ENCODE measurements at regions not wholly inside any gene's neighbourhood (a gene's known extent, or its start where the extent isn't known, plus 50 kb on each side); places are given as distances from the start of the nearest gene placed in this dataset.
"Not testable (repeated sequence)": the region's sequence is repeated elsewhere in the genome, so short reads cannot be mapped to it uniquely, and the experiment has no call there.

DNA sequence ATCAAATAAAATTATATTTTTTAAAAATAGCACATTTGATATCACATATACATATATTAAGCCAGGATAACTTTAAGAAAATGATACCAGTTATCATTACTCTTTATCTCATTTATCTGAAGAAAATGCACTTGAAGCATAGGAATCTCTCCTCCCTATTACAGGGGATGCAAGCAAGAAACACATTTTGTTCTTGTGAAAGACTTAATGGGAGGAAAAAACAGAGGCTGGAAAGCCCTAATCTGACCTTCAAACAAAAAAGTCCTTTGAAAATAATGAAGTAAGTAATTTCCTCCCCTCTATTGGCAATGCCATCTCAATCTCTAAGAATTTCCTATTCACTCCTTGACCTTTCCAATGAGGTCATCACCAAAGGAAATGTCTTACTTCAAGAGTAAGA is 1012.6 kb upstream of the ADAMTS5 start:
- DNase-seq (ENCODE audit: extremely low read depth in 1 of 2, low read depth in 1 of 2): not testable (repeated sequence)

DNA sequence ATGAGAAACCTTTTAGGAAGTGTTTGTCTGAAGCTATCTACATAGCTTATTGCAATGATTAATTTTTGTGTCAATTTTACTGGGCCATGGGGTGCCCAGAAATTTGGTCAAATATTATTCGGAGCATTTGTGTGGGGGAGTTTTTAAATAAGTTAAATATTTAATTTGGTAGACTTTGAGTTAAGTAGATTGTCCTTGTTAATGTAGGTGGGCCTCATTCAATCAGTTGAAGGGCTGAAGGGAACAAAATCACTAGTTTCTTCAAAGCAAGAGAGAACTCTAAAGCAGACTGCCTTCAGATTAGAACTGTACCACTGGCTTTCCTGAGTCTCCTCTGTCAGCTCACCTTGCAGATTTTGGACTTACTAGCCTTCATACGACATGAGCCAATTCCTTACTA is 1008.6 kb upstream of the ADAMTS5 start:
- no peak for DNase-seq (ENCODE audit: extremely low read depth in 1 of 2, low read depth in 1 of 2)

DNA sequence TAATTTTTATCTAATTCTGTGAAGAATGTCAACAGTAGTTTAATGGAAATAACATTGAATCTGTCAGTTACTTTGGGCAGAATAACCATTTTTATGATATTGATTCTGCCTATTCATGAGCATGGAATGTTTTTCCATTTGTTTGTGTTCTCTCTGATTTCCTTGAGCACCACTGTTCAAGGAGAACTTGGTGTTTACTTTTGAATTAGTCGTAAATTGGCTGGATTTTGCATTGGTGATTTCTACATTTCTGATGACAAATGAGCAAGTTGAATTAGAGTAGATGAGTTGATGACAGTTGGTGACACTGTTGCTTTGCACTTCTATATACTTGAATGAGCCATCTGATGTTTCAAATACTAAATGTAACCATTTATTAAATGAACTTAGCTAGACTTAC is 1007.3 kb upstream of the ADAMTS5 start:
- not testable (repeated sequence) for DNase-seq (ENCODE audit: extremely low read depth in 1 of 2, low read depth in 1 of 2)

DNA sequence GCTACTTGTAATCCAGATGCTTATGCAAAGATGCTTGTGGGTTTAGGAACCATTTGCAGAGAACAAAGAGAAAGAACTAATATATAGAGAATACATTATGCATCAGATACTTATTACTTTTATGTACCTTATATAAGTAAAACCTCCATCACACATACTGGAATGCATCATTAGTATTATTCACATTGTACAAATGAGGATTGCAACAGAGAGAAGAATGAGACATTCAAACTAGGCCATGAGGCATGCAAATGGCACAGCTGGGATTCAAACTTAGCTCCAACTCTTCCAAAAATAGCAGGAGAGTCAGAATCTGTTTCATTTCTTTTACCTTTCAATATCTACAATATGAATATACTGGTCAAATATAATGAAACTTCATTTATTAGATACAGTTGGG is 1001.4 kb upstream of the ADAMTS5 start:
- not testable (repeated sequence) for DNase-seq (ENCODE audit: extremely low read depth in 1 of 2, low read depth in 1 of 2)

DNA sequence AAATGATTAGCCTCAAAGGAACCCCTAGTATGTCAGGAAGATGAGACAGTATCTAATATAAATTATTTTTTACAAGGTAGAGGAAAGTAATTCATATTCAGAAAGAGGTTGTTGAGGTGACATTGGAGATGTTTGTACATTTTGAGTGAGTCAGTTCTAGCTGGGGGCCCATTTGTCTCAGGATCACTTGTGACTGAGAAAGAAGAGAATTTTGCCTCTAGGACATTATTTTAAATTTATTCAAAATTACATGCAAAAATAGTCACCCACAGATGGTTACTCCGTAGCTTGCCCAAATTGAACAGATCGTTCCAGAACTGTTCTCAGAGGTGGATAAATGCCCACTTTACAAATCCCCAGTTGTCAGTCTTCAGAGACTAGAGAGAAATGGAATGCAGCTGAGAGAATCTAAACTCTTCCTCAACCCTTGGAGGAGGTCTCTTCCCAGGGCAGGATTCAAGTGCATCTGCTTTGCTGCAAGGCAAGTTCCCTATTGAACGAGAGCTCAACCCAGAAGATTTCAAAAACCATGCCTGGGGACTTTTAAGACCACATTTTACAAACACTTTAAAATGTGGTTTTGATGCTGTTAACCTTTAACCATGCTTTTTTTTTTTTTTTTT is 987.8 kb upstream of the ADAMTS5 start:
- no peak for DNase-seq (ENCODE audit: extremely low read depth in 1 of 2, low read depth in 1 of 2)

DNA sequence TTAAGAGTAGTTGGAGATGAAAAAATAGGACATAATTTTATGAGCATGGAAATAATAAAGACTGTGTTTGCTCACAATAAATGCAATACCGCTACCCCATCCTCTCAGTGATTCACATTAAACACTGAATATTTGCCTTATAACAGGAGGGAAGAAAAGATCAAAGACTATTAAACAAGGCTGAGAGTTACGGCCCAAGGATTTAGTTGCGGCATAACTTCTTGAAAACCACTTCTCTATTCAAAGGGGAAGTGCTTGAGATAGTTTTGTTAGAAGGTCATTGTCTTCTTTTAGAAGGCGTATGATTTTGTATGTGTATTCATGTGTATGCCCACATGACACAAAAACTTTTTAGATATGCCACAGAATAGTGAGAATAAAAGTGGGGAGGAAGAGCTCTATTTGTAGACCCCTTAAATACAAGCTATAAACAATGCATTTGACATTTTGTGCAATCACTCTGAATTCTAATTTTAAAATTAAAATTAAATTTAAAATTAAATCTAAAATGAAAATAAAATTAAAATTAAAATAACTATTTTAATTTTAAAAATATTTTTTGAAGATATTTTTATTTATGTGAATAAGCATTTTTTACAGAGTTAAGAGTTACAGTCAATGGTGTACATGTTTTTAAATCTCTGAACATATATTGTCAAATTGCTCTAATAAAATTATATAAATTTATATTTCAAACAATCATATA is 986.6 kb upstream of the ADAMTS5 start:
- DNase-seq (ENCODE audit: extremely low read depth in 1 of 2, low read depth in 1 of 2): no peak

GRCh38 chr21:27949093-27949492 is 982.2 kb upstream of the ADAMTS5 start:
- DNase-seq (ENCODE audit: extremely low read depth in 1 of 2, low read depth in 1 of 2): not testable (repeated sequence)

DNA sequence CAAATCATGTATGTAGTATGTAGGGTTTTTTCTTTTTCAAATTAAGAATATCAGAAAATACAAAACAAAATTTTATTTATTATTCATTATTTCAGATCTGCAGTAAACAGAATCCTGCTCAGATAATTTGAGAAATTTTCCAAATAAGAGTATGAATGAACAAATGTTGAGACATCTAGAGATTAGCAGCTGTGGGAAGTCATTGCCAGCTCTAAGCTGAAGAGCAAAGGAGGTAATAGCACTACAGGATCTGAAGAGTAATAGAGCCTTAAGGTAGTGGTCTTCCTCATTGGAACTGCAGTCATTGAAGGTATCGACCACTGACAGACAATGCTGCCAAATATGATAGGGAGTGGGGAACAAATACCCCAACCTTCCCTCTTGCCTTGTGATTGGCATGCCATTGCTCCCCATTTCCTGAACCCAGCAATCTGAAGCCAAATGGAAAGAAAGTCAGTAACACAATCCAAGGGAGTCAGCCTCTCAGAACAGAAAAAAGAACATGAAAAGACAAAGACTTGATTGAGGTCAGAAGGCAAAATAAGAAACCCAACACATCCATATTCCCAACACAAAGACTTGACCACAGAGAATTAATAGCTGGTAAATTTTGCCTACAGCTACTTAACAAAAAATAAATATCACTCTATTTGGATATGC is 963.4 kb upstream of the ADAMTS5 start:
- not testable (repeated sequence) for DNase-seq (ENCODE audit: extremely low read depth in 1 of 2, low read depth in 1 of 2)

DNA sequence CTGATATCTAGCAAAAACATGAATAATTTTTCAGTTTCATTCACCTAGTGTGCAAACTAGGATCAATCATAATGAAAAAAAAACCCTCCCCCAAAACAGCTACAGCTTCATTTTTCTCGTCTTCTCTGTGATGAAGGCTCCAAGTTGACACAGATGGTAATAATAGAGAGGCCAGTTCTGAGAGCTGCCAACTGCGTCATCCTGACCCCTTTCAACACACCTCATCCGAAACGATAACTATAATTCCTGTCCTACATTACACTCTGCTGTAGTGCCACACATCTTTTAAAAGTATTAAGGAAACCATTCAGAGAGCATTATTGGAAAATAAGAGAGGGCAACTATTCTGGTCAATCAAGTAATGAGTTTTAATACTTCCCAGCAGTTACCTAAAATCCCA is 962.3 kb upstream of the ADAMTS5 start:
- DNase-seq (ENCODE audit: extremely low read depth in 1 of 2, low read depth in 1 of 2): not testable (repeated sequence)

- DNase-seq (ENCODE audit: extremely low read depth in 1 of 2, low read depth in 1 of 2): not testable (repeated sequence)
Observed at GRCh38 chr21:27928534-27929115, 961.7 kb upstream of the ADAMTS5 start.

DNA sequence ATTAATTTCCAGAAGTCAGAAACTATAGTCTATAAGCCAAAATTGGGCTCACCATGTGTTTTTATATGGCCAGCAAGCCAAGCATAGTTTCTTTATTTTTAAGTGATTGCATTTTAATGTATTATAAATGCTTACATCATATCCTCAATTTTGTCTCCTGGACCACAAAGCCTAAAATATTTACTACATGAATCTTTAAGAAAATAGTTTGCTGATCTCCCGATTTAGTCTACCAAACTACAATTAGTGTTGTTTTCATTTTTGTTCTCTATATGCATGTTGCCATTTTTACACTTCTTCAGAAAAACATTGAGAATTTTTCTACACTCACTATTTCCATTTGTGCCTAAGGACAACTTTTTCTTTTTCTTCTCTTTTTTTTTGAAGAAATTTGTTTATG is 954.5 kb upstream of the ADAMTS5 start:
- not testable (repeated sequence) for DNase-seq (ENCODE audit: extremely low read depth in 1 of 2, low read depth in 1 of 2)

DNA sequence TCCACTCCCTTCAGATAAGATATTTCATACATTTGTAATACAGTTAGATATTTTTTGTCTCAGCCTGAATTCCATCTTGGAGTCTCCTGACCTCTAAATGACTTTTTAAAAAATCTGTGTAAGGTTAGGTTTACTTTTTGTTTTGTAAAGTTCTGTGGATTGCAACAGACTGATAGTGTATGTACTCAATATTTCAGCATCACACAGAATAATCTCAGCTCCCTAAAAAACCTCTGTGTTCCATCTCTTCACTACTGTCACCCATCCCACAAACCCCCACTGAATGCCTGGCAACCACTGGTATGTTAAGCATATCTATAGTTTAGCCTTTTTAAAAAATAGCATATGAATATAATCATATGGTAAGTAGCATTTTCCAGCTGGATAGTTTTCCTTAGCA is 951.1 kb upstream of the ADAMTS5 start:
- DNase-seq (ENCODE audit: extremely low read depth in 1 of 2, low read depth in 1 of 2): not testable (repeated sequence)

- DNase-seq (ENCODE audit: extremely low read depth in 1 of 2, low read depth in 1 of 2): not testable (repeated sequence)
Observed at GRCh38 chr21:27916326-27916725, 949.4 kb upstream of the ADAMTS5 start.

GRCh38 chr21:27912133-27912532 is 945.2 kb upstream of the ADAMTS5 start:
- not testable (repeated sequence) for DNase-seq (ENCODE audit: extremely low read depth in 1 of 2, low read depth in 1 of 2)

- DNase-seq (ENCODE audit: extremely low read depth in 1 of 2, low read depth in 1 of 2): not testable (repeated sequence)
Observed at GRCh38 chr21:27909487-27909886, 942.6 kb upstream of the ADAMTS5 start.

- not testable (repeated sequence) for DNase-seq (ENCODE audit: extremely low read depth in 1 of 2, low read depth in 1 of 2)
Observed at GRCh38 chr21:27908816-27909215, 941.9 kb upstream of the ADAMTS5 start.

DNA sequence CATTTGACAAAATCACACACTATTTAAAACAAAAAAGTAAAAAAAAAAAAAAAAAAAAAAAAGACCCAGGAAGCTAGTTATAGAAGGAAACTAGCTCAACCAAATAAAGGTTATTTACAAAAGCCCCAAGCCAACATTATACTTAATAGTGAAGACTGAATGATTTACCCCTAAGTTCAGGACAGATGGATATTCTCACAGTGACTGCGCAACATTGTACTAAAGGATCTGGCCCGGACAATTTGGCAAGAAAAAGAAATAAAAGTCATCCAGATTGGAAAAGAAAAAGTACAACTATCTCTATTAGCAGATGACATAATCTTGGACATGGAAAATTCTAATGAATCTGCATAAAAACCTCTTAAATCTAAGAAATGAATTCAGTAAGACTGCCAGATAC is 936.0 kb upstream of the ADAMTS5 start:
- DNase-seq (ENCODE audit: extremely low read depth in 1 of 2, low read depth in 1 of 2): not testable (repeated sequence)

- not testable (repeated sequence) for DNase-seq (ENCODE audit: extremely low read depth in 1 of 2, low read depth in 1 of 2)
Observed at GRCh38 chr21:27893619-27894018, 926.7 kb upstream of the ADAMTS5 start.

DNA sequence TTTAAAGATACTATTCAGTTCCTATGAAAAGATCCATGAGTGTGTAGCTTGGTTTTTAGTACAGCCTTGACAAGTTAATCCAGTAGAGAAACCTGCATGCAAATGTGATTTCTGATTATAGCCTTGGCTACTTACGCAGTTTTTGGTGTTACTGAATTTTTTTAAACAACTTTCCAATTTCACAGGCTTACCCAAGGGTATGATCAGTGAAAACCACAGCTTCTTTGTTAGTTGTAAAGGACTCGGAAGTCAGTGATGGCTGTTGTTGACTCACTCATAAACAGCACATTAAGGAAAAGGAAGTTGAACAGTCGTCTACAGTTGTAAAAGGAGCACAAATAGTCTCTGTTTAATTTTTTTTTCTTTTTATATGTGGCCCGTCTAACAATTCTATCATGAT is 924.6 kb upstream of the ADAMTS5 start:
- DNase-seq (ENCODE audit: extremely low read depth in 1 of 2, low read depth in 1 of 2): not testable (repeated sequence)

DNA sequence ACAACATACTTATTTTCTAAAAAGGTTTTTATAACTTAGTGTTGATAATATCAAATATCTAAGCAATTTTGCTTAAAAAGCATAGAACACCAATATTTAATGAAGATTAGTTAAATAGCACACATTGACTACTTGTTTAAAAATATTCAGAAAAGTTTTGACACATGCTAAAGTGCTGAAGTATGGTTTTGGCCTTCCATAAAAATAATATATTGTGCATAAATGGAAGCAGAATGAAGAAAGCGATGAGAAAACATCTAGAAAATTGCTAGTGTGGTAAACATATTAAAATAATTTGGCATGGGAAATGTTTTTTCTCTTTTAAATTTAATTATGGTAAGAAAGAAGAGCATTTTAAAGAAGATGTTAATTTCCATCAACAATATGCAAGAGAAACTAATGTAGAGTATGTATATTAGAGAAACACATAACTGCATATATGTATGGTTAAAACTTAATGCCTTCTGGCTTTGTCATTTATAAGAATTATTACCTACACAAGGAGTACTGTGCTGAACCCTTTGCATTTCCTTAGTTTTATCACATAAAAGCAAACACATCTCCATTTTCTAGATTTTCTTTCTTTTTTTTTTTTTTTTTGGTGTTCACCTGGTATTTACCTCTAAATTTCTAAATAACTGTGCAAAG is 921.0 kb upstream of the ADAMTS5 start:
- not testable (repeated sequence) for DNase-seq (ENCODE audit: extremely low read depth in 1 of 2, low read depth in 1 of 2)

- no peak for DNase-seq (ENCODE audit: extremely low read depth in 1 of 2, low read depth in 1 of 2)
Observed at GRCh38 chr21:27885296-27885711, 918.4 kb upstream of the ADAMTS5 start.

All from activated CD8-positive, alpha-beta memory T cell treated with anti-CD3 and anti-CD28 coated beads for 1 hour (primary cell).